NCI-H1417 (cell line): ENCODE measurements at regions not wholly inside any gene's neighbourhood (a gene's known extent, or its start where the extent isn't known, plus 50 kb on each side); places are given as distances from the start of the nearest gene placed in this dataset.
"Not testable (repeated sequence)": the region's sequence is repeated elsewhere in the genome, so short reads cannot be mapped to it uniquely, and the experiment has no call there.

Experiments
- DNase-seq, 3 experiments: peaks; one replicate each; lab custom pipeline; 2025; lab: John Stamatoyannopoulos, UW

- no peak for DNase-seq
These were observed 131.0 kb downstream of the SMIM20 start for GRCh38 chr4:26044983-26045382.

DNA sequence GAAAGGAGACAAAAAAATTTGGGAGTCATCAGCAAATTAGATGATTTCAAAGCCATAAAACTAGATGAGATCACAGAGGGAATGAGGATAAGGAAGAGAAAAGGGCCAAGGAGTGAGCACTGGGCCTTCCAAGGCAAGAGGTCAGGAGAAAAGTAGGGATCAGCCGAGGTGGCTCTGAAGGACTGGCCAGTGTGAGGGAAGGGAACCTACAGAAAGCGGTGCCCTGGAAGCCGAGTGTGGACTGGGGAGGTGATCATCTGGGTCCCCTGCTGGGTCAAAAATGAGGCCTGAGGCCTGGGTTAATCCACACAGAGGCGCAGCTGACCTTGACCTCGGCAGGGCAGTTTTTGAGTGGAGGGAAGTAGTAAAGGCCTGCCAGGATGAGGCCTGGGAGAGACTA lies 133.8 kb downstream of the SMIM20 start:
- DNase-seq, result no peak

DNA sequence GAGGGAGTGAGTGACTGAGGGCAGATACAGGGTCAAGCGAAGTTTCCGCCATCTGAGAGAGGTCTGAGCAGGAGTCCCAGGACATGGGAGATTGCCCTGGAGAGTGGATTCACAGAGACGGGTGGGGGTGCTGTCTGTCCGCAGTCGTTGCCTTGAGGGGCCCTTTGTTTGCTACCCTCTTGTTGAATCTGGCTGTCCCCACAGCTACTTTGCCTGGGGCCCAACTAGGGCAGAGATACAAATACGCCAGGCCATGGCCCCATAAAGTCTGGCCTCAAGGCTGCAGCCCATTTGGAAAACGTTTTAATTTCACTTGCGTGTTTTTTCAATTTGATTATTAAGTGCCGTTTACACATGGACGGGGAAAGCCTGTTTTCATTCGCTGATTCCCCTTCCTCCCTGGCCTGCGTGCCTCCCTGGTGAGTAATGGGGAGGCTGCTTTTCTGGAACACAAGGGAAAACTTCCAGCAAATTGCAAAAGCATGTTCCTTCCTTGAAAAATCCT lies 134.4 kb downstream of the SMIM20 start:
- DNase-seq, result no peak

- DNase-seq, result no peak
These were observed 134.9 kb downstream of the SMIM20 start for GRCh38 chr4:26048950-26049349.

DNA sequence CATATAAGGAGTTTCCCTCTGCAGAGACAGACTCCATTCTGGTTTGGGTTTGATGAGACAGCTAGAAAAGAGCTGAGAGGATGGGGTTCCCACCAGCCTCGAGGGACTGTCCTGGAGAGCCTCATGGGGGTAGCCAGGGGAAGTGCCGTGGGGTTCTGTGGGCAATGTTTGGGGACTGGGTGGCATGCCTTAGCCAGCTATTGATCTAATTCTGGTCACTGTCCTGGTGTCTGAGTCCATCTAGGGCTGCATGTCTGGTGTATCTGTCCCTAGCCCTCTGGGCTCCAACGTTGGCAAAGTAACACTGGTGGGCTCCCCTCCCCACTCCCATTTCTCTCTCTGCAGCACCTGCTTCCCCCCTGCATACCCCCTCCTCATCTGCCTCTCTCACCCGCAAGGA lies 135.4 kb downstream of the SMIM20 start:
- no peak for DNase-seq

GRCh38 chr4:26050212-26050643 lies 136.2 kb downstream of the SMIM20 start:
- DNase-seq, result no peak

DNA sequence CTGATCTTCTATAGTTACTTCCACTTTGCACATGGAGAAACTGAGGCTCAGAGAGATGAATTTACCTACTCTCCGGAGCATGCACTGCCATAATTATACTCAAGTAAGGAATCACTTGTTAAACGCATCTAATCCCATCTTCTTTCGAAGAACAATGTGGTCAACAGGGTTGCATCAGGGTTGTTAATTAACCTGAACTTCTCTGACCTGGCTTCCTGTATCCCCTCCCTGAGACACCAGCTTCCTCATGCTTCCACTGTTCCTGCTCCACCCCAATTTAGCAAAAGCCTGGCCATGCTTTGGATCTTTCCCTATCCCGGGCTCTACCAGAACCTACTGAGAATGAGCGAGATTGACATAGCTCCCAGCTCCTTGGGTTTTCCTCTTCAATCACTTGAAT lies 136.7 kb downstream of the SMIM20 start:
- DNase-seq, result no peak

- no peak for DNase-seq
These were observed 137.2 kb downstream of the SMIM20 start for GRCh38 chr4:26051240-26051639.

- no peak for DNase-seq
These were observed 138.9 kb downstream of the SMIM20 start for GRCh38 chr4:26052663-26053541.

DNA sequence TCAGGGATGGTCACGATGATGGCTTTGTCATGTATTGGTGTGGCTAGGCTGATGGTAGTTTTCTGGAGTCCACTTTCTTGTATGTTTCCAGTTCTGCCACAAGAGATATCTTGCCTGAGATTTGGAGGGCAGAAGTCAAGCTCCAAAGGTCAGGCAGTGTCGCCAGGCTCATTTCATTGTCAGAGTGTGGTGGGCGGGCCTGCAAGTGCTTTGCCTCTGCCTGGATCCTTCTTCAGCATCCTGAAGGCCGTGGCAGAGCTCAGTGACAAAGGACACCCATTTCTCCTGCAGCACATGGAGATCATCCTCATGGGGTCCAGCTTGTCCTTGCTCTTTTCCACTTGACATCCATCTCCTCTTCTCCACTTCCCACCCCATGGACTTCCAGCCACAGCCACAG lies 139.7 kb downstream of the SMIM20 start:
- no peak for DNase-seq

DNA sequence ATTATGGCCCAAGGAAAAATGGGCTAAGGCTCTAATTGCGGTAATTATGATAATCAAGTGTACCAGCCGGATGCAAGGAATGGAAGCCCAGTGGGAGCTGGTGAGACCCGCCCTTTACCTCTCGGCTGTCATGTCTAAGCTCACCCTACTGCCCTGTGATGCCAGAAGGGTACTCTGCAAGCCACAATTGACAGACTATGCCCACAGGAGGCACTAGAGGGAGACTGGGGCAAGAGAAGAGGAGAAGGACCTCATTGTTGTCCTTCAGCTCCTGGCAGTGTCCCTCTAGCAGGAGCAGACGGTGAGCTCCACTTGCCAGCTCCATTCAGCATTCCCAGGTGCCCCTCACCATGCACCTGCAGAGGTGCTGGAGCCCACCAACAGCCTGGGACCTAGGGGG lies 141.8 kb downstream of the SMIM20 start:
- no peak for DNase-seq

- DNase-seq, result no peak
These were observed 142.4 kb downstream of the SMIM20 start for GRCh38 chr4:26056406-26056805.

DNA sequence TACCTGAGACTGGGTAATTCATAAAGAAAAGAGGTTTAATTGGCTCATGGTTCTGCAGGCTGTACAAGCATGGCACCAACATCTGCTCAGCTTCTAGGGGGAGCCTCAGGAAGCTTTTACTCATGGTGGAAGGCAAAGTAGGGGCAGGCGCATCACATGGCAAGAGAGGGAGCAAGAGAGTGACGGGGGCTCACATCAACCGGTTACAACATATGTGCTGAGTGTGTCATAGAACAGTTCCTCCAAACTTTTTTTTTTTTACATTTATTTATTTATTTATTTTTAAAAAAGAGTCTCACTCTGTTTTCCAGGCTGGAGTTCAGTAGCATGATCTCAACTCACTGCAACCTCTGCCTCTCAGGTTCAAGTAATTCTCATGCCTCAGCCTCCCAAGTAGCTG lies 143.8 kb downstream of the SMIM20 start:
- not testable (repeated sequence) for DNase-seq

- no peak for DNase-seq
These were observed 144.5 kb downstream of the SMIM20 start for GRCh38 chr4:26058537-26058936.

GRCh38 chr4:26059391-26060154 lies 145.6 kb downstream of the SMIM20 start:
- DNase-seq, result no peak

GRCh38 chr4:26060286-26060685 lies 146.3 kb downstream of the SMIM20 start:
- DNase-seq, result no peak

GRCh38 chr4:26061248-26061986 lies 147.4 kb downstream of the SMIM20 start:
- DNase-seq, result peak in 2 of 3 experiments; percentile 11 to 60

DNA sequence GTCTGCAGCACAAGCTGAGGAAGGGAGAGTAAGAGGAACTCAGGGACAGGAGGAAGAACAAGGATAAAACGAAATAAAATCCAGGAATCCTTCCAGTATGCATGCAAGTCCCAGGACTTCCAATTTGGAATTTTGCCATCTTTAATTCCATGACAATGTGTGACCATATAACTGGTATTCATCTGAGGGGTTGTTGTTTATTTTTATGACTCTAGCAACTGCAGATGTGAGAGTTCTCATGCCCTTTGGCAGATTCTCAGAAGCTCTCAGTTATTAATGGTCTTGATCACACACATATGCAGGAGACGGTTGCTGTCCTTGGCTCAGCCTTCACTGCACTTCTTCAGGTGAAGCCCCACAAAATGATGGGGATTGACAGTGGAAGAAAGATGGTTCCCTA lies 148.2 kb downstream of the SMIM20 start:
- DNase-seq, result no peak

- DNase-seq, result not testable (repeated sequence)
These were observed 150.0 kb downstream of the SMIM20 start for GRCh38 chr4:26064009-26064408.

DNA sequence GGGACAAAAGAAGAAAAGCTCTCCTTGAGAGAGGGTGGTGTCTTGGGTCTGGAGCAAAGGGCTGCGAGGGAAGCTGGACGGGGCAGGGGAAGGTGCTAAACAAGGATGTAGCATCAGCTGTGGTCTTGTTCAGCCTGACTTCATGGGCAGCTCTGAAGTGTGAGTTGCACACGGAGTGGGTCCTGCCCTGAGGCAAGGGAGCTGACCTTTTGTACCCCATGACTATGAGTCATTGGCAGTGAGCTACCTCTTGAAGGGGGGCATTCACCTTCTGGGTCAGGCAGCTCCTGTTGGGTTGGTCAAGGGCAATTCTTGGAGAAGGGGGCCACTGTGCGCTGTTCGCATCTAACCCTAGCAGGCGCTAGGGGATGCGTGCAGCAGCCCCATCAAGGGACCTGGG lies 151.8 kb downstream of the SMIM20 start:
- DNase-seq, result no peak

GRCh38 chr4:26067035-26067434 lies 153.0 kb downstream of the SMIM20 start:
- peak in 1 of 3 experiments; percentile 29 for DNase-seq

DNA sequence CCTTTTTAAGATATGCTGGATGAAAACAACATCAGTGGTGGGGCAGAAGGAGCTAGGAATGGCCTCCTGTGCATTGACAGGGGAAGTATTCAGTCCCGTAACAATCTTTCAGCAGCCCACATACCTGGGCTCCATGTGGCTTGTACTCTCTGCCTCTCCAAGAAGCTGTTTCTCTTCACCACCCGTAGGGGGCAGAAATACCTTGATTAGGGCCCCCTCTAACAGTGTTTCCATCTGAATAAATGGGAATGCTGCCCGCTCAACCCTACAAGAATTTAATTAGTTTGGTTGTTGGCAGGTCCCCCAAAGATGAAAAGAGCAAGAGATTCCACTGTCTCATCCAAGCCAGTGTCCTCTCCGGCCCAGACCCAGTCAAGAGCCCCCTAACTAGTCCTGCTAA lies 155.2 kb downstream of the SMIM20 start:
- peak in 2 of 3 experiments; percentile 35 to 45 for DNase-seq
